Muscle of back (tissue), 3 donors: ENCODE measurements at regions not wholly inside any gene's neighbourhood (a gene's known extent, or its start where the extent isn't known, plus 50 kb on each side); places are given as distances from the start of the nearest gene placed in this dataset.

Source experiments
- DNase-seq, 3 donors: peaks; one replicate each; pipeline versions ENCODE4 v3.0.0 to v3.0.0-alpha.2; 2013

- DNase-seq = no peak
Measured at GRCh38 chr17:79154951-79155585, 80.4 kb downstream of the ENGASE start.

GRCh38 chr17:79154446-79154845, 79.8 kb downstream of the ENGASE start:
- DNase-seq = no peak

- no peak for DNase-seq
Measured at GRCh38 chr17:79153367-79154130, 78.9 kb downstream of the ENGASE start.

GRCh38 chr17:79152636-79153035, 78.0 kb downstream of the ENGASE start:
- no peak for DNase-seq

- DNase-seq = no peak
Measured at GRCh38 chr17:79152110-79152509, 77.5 kb downstream of the ENGASE start.

GRCh38 chr17:79150799-79151198, 76.2 kb downstream of the ENGASE start:
- no peak for DNase-seq

GRCh38 chr17:79150035-79150733, 75.6 kb downstream of the ENGASE start:
- DNase-seq = no peak

- no peak for DNase-seq
Measured at GRCh38 chr17:79148584-79148983, 74.0 kb downstream of the ENGASE start.

- no peak for DNase-seq
Measured at GRCh38 chr17:79147746-79148506, 73.3 kb downstream of the ENGASE start.

- DNase-seq = no peak
Measured at GRCh38 chr17:79146562-79146961, 71.9 kb downstream of the ENGASE start.

GRCh38 chr17:79145548-79145947, 70.9 kb downstream of the ENGASE start:
- DNase-seq = no peak

GRCh38 chr17:79144133-79144532, 69.5 kb downstream of the ENGASE start:
- no peak for DNase-seq

- no peak for DNase-seq
Measured at GRCh38 chr17:79142375-79142774, 67.8 kb downstream of the ENGASE start.

- no peak for DNase-seq
Measured at GRCh38 chr17:79141578-79142355, 67.1 kb downstream of the ENGASE start.

- DNase-seq = no peak
Measured at GRCh38 chr17:79138826-79139225, 64.2 kb downstream of the ENGASE start.

GRCh38 chr17:79137789-79138165, 63.2 kb downstream of the ENGASE start:
- DNase-seq = no peak

GRCh38 chr17:79137015-79137788, 62.6 kb downstream of the ENGASE start:
- no peak for DNase-seq

- DNase-seq = no peak
Measured at GRCh38 chr17:79136596-79136995, 62.0 kb downstream of the ENGASE start.
